ENCODE measurements at regions not wholly inside any gene's neighbourhood (a gene's known extent, or its start where the extent isn't known, plus 50 kb on each side); places are given as distances from the start of the nearest gene placed in this dataset.

DNA sequence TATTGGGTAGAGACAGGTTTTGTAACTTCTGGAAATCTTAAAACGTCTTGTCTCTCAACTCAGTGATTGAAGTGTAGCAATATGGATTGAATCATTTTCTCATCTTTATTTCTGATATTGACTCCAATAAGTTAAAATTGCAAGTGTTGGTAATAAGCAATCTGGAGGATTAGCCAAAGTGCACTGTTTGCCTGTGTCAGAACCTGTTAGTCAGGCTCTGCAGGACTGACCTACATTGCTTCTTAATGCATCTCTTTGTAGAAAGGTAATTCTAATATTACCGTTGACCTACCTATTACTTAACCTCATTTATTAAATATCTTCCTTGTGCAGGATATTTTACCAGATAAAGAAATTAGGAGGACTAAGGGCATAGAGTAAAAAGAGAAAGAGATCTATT, 484.0 kb upstream of the CITED2 start:
- Histone ChIP-seq H3K4me3 (no peak overlapping the region), H3K9ac (ENCODE audit: insufficient read depth in 1 of 2, low read depth in 2 of 2, low read length in 2 of 2) (no peak overlapping the region), H3K4me2 (ENCODE audit: insufficient read depth, low read length) (no peak overlapping the region), H3K36me3 (ENCODE audit: control insufficient read depth, insufficient read depth, low read length) (no peaks in the 10 kb centered on the region), H3K4me1 (replicated peaks in 1 of 2; ENCODE audit: control insufficient read depth in 2 of 2, insufficient read depth in 2 of 2, low read length in 2 of 2) (no peaks in the 10 kb centered on the region), H3K27ac (ENCODE audit: extremely low read depth, low read depth, low read length) (no peak overlapping the region), H3K9me1 (ENCODE audit: control insufficient read depth, insufficient read depth, low read length) (no peaks in the 10 kb centered on the region), H4K20me1 (replicated peaks; ENCODE audit: control insufficient read depth, insufficient read depth, low read length) (no peaks in the 10 kb centered on the region), H3K9me3 (replicated peaks; ENCODE audit: control insufficient read depth, insufficient read depth, low read depth, low read length) (no peaks in the 10 kb centered on the region), H2AFZ (ENCODE audit: low read depth, low read length) (no peak overlapping the region), H3K79me2 (ENCODE audit: control insufficient read depth, insufficient read depth, low read length) (no peaks in the 10 kb centered on the region), H3K27me3 (ENCODE audit: control insufficient read depth in 2 of 2, insufficient read depth in 2 of 2, low read length in 2 of 2) (no peaks in the 10 kb centered on the region)
- POLR2A ChIA-PET = no interaction called here
- TF ChIP-seq LCOR (CRISPR knock-in tag; IDR thresholded peaks at IDR 0.05) = no peak
- no peak for TF ChIP-seq ERF (CRISPR knock-in tag; IDR thresholded peaks at IDR 0.05)
- no peak for TF ChIP-seq HDGF (IDR thresholded peaks at IDR 0.05)
- TF ChIP-seq, protein P1, sequence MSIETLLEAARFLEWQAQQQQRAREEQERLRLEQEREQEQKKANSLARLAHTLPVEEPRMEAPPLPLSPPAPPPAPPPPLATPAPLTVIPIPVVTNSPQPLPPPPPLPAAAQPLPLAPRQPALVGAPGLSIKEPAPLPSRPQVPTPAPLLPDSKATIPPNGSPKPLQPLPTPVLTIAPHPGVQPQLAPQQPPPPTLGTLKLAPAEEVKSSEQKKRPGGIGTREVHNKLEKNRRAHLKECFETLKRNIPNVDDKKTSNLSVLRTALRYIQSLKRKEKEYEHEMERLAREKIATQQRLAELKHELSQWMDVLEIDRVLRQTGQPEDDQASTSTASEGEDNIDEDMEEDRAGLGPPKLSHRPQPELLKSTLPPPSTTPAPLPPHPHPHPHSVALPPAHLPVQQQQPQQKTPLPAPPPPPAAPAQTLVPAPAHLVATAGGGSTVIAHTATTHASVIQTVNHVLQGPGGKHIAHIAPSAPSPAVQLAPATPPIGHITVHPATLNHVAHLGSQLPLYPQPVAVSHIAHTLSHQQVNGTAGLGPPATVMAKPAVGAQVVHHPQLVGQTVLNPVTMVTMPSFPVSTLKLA (conservative IDR thresholded peaks at IDR 0.05) = no peak
- no peak for TF ChIP-seq ZNF3 (CRISPR knock-in tag; IDR thresholded peaks at IDR 0.05)
- TF ChIP-seq, protein P2, sequence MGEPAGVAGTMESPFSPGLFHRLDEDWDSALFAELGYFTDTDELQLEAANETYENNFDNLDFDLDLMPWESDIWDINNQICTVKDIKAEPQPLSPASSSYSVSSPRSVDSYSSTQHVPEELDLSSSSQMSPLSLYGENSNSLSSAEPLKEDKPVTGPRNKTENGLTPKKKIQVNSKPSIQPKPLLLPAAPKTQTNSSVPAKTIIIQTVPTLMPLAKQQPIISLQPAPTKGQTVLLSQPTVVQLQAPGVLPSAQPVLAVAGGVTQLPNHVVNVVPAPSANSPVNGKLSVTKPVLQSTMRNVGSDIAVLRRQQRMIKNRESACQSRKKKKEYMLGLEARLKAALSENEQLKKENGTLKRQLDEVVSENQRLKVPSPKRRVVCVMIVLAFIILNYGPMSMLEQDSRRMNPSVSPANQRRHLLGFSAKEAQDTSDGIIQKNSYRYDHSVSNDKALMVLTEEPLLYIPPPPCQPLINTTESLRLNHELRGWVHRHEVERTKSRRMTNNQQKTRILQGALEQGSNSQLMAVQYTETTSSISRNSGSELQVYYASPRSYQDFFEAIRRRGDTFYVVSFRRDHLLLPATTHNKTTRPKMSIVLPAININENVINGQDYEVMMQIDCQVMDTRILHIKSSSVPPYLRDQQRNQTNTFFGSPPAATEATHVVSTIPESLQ (CRISPR knock-in tag; IDR thresholded peaks at IDR 0.05) = no peak
- TF ChIP-seq GABPB1 (CRISPR knock-in tag; IDR thresholded peaks at IDR 0.05) = no peak
- no peak for TF ChIP-seq HIVEP1 (CRISPR knock-in tag; IDR thresholded peaks at IDR 0.05)
- TF ChIP-seq RBM14 (IDR thresholded peaks at IDR 0.05; ENCODE audit: borderline replicate concordance, insufficient read depth, low read depth, low read length) = no peak
- TF ChIP-seq, protein P3, sequence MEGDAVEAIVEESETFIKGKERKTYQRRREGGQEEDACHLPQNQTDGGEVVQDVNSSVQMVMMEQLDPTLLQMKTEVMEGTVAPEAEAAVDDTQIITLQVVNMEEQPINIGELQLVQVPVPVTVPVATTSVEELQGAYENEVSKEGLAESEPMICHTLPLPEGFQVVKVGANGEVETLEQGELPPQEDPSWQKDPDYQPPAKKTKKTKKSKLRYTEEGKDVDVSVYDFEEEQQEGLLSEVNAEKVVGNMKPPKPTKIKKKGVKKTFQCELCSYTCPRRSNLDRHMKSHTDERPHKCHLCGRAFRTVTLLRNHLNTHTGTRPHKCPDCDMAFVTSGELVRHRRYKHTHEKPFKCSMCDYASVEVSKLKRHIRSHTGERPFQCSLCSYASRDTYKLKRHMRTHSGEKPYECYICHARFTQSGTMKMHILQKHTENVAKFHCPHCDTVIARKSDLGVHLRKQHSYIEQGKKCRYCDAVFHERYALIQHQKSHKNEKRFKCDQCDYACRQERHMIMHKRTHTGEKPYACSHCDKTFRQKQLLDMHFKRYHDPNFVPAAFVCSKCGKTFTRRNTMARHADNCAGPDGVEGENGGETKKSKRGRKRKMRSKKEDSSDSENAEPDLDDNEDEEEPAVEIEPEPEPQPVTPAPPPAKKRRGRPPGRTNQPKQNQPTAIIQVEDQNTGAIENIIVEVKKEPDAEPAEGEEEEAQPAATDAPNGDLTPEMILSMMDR (IDR thresholded peaks at IDR 0.05 in 2 of 3, conservative IDR thresholded peaks at IDR 0.05 in 1 of 3; ENCODE audit: insufficient read depth in 2 of 3, low read depth in 1 of 3, low read length in 3 of 3) = no peak
- TF ChIP-seq BRF1 (IDR thresholded peaks at IDR 0.05; ENCODE audit: borderline replicate concordance, extremely low read depth, insufficient read length) = no peak
- no peak for TF ChIP-seq ZNF217 (CRISPR knock-in tag; IDR thresholded peaks at IDR 0.05)
- no peak for TF ChIP-seq ZNF239 (CRISPR knock-in tag; IDR thresholded peaks at IDR 0.05)
- TF ChIP-seq, protein P4, sequence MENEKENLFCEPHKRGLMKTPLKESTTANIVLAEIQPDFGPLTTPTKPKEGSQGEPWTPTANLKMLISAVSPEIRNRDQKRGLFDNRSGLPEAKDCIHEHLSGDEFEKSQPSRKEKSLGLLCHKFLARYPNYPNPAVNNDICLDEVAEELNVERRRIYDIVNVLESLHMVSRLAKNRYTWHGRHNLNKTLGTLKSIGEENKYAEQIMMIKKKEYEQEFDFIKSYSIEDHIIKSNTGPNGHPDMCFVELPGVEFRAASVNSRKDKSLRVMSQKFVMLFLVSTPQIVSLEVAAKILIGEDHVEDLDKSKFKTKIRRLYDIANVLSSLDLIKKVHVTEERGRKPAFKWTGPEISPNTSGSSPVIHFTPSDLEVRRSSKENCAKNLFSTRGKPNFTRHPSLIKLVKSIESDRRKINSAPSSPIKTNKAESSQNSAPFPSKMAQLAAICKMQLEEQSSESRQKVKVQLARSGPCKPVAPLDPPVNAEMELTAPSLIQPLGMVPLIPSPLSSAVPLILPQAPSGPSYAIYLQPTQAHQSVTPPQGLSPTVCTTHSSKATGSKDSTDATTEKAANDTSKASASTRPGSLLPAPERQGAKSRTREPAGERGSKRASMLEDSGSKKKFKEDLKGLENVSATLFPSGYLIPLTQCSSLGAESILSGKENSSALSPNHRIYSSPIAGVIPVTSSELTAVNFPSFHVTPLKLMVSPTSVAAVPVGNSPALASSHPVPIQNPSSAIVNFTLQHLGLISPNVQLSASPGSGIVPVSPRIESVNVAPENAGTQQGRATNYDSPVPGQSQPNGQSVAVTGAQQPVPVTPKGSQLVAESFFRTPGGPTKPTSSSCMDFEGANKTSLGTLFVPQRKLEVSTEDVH (IDR thresholded peaks at IDR 0.05; ENCODE audit: low read depth, partially characterized antibody) = no peak
- TF ChIP-seq HNRNPUL1 (IDR thresholded peaks at IDR 0.05; ENCODE audit: low read length) = no peak
- no peak for FAIRE-seq
- intact Hi-C loops (cut with micrococcal nuclease) = no loop called here
- DNase-seq (ENCODE audit: extremely low read depth in 1 of 4, low spot score in 3 of 4) = no peak
- no peak for ATAC-seq
- in situ Hi-C loops (cut with MboI) = no loop called here
- CTCF ChIA-PET (ENCODE audit: low intra/inter-chr PET ratio) = no interaction called here
- BruUV-seq (replicated peaks) = no TSS peak
- WGBS (ENCODE audit: insufficient coverage, low coverage, missing lambda C conversion rate) = 8% methylated on average over 2 of the region's 2 CpGs

All from K562 (cell line).